H9 (cell line): ENCODE measurements at regions not wholly inside any gene's neighbourhood (a gene's known extent, or its start where the extent isn't known, plus 50 kb on each side); places are given as distances from the start of the nearest gene placed in this dataset.

Experiments used
- DNase-seq: peaks from one replicate; pipeline ENCODE4 v3.0.0-alpha.2; 2017
- H2AFZ ChIP-seq: one replicate; pipeline ENCODE4 v1.6.1; 2013; ENCODE audit warnings: mild to moderate bottlenecking, low read length, control low read depth, moderate library complexity
- H2AK5ac ChIP-seq: 2 replicates; pipeline ENCODE4 v1.6.1; 2013; ENCODE audit warnings: low read length, control low read depth, mixed read lengths; ENCODE audit not compliant: insufficient read length
- H2BK120ac ChIP-seq: one replicate; pipeline ENCODE4 v1.6.1; 2013; ENCODE audit warnings: low read depth, mild to moderate bottlenecking, low read length, control low read depth, inconsistent platforms; ENCODE audit not compliant: poor library complexity, severe bottlenecking
- H2BK12ac ChIP-seq: 2 replicates; pipeline ENCODE4 v1.6.1; 2013; ENCODE audit warnings: low read length, control low read depth, mixed read lengths, low read depth; ENCODE audit not compliant: insufficient read length
- H2BK15ac ChIP-seq: 2 replicates; pipeline ENCODE4 v1.6.1; 2013; ENCODE audit warnings: low read depth, low read length, control low read depth
- H2BK20ac ChIP-seq: one replicate; pipeline ENCODE4 v1.6.1; 2013; ENCODE audit warnings: low read depth, mild to moderate bottlenecking, low read length, control low read depth, inconsistent platforms; ENCODE audit not compliant: poor library complexity, severe bottlenecking
- H2BK5ac ChIP-seq: 2 replicates; pipeline ENCODE4 v1.6.1; 2013; ENCODE audit warnings: low read length, control low read depth, mixed read lengths; ENCODE audit not compliant: insufficient read length
- H3K14ac ChIP-seq: 2 replicates; pipeline ENCODE4 v1.6.1; 2013; ENCODE audit warnings: low read length, control low read depth; ENCODE audit not compliant: insufficient read depth
- H3K18ac ChIP-seq: 2 replicates; pipeline ENCODE4 v1.6.1; 2013; ENCODE audit warnings: low read depth, mild to moderate bottlenecking, mixed read lengths, low read length, control low read depth; ENCODE audit not compliant: insufficient read length
- H3K23ac ChIP-seq: 2 replicates; pipeline ENCODE4 v1.6.1; 2013; ENCODE audit warnings: low read length, control low read depth, mixed read lengths, low read depth; ENCODE audit not compliant: insufficient read length
- H3K23me2 ChIP-seq: 2 replicates; pipeline ENCODE4 v1.6.1; 2013; ENCODE audit warnings: low read depth, mild to moderate bottlenecking, mixed read lengths, low read length, control low read depth; ENCODE audit not compliant: insufficient read length, poor library complexity, severe bottlenecking
- H3K27ac ChIP-seq: 2 replicates; pipeline ENCODE4 v1.5.1; 2013; ENCODE audit warnings: low read length, control low read depth, mixed read lengths, low read depth; ENCODE audit not compliant: insufficient read length
- H3K27me3 ChIP-seq: 2 replicates; pipeline ENCODE4 v1.6.1; 2013; ENCODE audit warnings: low read length, control low read depth, inconsistent platforms; ENCODE audit not compliant: insufficient read depth
- H3K4ac ChIP-seq: 2 replicates; pipeline ENCODE4 v1.6.1; 2013; ENCODE audit warnings: low read depth, mild to moderate bottlenecking, control low read depth, inconsistent platforms, low read length, moderate library complexity
- H3K4me1 ChIP-seq: 2 replicates; pipeline ENCODE4 v1.6.1; 2013; ENCODE audit warnings: low read length, control low read depth, inconsistent platforms; ENCODE audit not compliant: insufficient read depth
- H3K4me2 ChIP-seq: 2 replicates; pipeline ENCODE4 v1.6.1; 2013; ENCODE audit warnings: low read length, control low read depth, mixed read lengths; ENCODE audit not compliant: insufficient read length, insufficient read depth
- H3K56ac ChIP-seq: 2 replicates; pipeline ENCODE4 v1.6.1; 2013; ENCODE audit warnings: low read depth, mild to moderate bottlenecking, mixed read lengths, low read length, control low read depth; ENCODE audit not compliant: insufficient read length
- H3K79me1 ChIP-seq: 2 replicates; pipeline ENCODE4 v1.6.1; 2013; ENCODE audit warnings: low read depth, mild to moderate bottlenecking, moderate library complexity, low read length, control low read depth, inconsistent platforms; ENCODE audit not compliant: insufficient read depth, poor library complexity, severe bottlenecking
- H3K79me2 ChIP-seq: 2 replicates; pipeline ENCODE4 v1.6.1; 2013; ENCODE audit warnings: low read length, control low read depth, inconsistent platforms; ENCODE audit not compliant: insufficient read depth
- H3K9ac ChIP-seq: 2 replicates; pipeline ENCODE4 v1.6.1; 2013; ENCODE audit warnings: low read length, control low read depth, mixed read lengths; ENCODE audit not compliant: insufficient read length; ENCODE audit errors: extremely low read depth
- H3K9me3 ChIP-seq: one replicate; pipeline ENCODE4 v1.6.1; 2013; ENCODE audit warnings: low read depth, low read length, inconsistent platforms; ENCODE audit not compliant: control insufficient read depth
- H3T11ph ChIP-seq: one replicate; pipeline ENCODE4 v1.6.1; 2013; ENCODE audit warnings: mild to moderate bottlenecking, low read length, control low read depth, inconsistent platforms
- H4K20me1 ChIP-seq: one replicate; pipeline ENCODE4 v1.6.1; 2013; ENCODE audit not compliant: control insufficient read depth, insufficient read length, insufficient read depth
- H4K5ac ChIP-seq: 2 replicates; pipeline ENCODE4 v1.6.1; 2013; ENCODE audit warnings: low read depth, mild to moderate bottlenecking, mixed read lengths, low read length, control low read depth; ENCODE audit not compliant: insufficient read length
- H4K8ac ChIP-seq: replicated peaks from 2 replicates; pipeline ENCODE4 v1.6.1; 2013; ENCODE audit warnings: low read length, control low read depth, mixed read lengths, low read depth; ENCODE audit not compliant: insufficient read length
- H4K91ac ChIP-seq: 2 replicates; pipeline ENCODE4 v1.6.1; 2013; ENCODE audit warnings: low read depth, mild to moderate bottlenecking, moderate library complexity, mixed read lengths, low read length, control low read depth; ENCODE audit not compliant: insufficient read length
- H3K27ac Mint-ChIP-seq, 3 experiments: 2 replicates in 2 of 3; 3 replicates in 1 of 3; pipeline ENCODE4 v1.8.0; 2020 to 2021; ENCODE audit warnings: mixed read lengths in 3 of 3, mild to moderate bottlenecking in 1 of 3, moderate library complexity in 1 of 3
- H3K27me3 Mint-ChIP-seq: 2 replicates; pipeline ENCODE4 v1.8.0; 2021; ENCODE audit warnings: low read depth, mild to moderate bottlenecking, moderate library complexity, mixed read lengths
- H3K36me3 Mint-ChIP-seq, 3 experiments: 2 replicates in 2 of 3; 3 replicates in 1 of 3; pipeline ENCODE4 v1.8.0; 2020 to 2021; ENCODE audit warnings: low read depth in 3 of 3, mixed read lengths in 3 of 3; ENCODE audit not compliant: insufficient read depth in 1 of 3
- H3K4me1 Mint-ChIP-seq, 2 experiments: 2 replicates each; pipeline ENCODE4 v1.8.0; 2020; ENCODE audit warnings: mixed read lengths in 2 of 2
- H3K4me3 Mint-ChIP-seq, 2 experiments: 2 replicates in 1 of 2; 3 replicates in 1 of 2; pipeline ENCODE4 v1.8.0; 2020 to 2021; ENCODE audit warnings: mild to moderate bottlenecking in 2 of 2, mixed read lengths in 2 of 2, moderate library complexity in 1 of 2
- H3K9me3 Mint-ChIP-seq, 2 experiments: 2 replicates in 1 of 2; 3 replicates in 1 of 2; pipeline ENCODE4 v1.8.0; 2020; ENCODE audit warnings: mild to moderate bottlenecking in 2 of 2, mixed read lengths in 2 of 2, moderate library complexity in 1 of 2
- CTCF ChIP-seq: fragments of 200-600 bp; sonication (generic); conservative IDR thresholded peaks from 3 replicates; pipeline ENCODE4 v1.8.0; 2021; ENCODE audit warnings: antibody characterized with exemption, mild to moderate bottlenecking
- WGBS: extraction: QIAGEN DNeasy Blood & Tissue Kit; methylation state at CpG from one replicate; pipeline ENCODE4 v1.1.7; 2013; ENCODE audit warnings: missing lambda C conversion rate, low lambda C conversion rate, mixed read lengths; ENCODE audit not compliant: insufficient read length; ENCODE audit errors: extremely low coverage; 5-methylcytosine and 5-hydroxymethylcytosine counted together

- H3K4me2 ChIP-seq: no peak overlapping the region
- H2AFZ ChIP-seq: no peak overlapping the region
- no peak overlapping the region for H3K4ac ChIP-seq
- H2BK20ac ChIP-seq: no peak overlapping the region
- no peak overlapping the region for H3K23ac ChIP-seq
- no peaks in the 10 kb centered on the region for H3K9me3 ChIP-seq
- no peaks in the 10 kb centered on the region for H3K27me3 ChIP-seq
- no peaks in the 10 kb centered on the region for H3K79me1 ChIP-seq
- DNase-seq: no peak
- H4K91ac ChIP-seq: no peak overlapping the region
- no peak overlapping the region for H2BK5ac ChIP-seq
- no peak overlapping the region for H3K9ac ChIP-seq
- WGBS: no CpG with 5 or more reads among the region's 9 CpGs
- no peak overlapping the region for H3K56ac ChIP-seq
- no peaks in the 10 kb centered on the region for H3K79me2 ChIP-seq
- no peak overlapping the region for H2BK15ac ChIP-seq
- no peak overlapping the region for H3K27ac Mint-ChIP-seq
- H3K27me3 Mint-ChIP-seq: no peaks in the 10 kb centered on the region; the same call in 1 of the 2 replicates
- H3K9me3 Mint-ChIP-seq: no peaks in the 10 kb centered on the region
- H3K14ac ChIP-seq: no peak overlapping the region
- H4K5ac ChIP-seq: no peak overlapping the region
- no peak overlapping the region for H3K4me3 Mint-ChIP-seq
- no peaks in the 10 kb centered on the region for H3K23me2 ChIP-seq
- no peak overlapping the region for H2AK5ac ChIP-seq
- H3K36me3 Mint-ChIP-seq: no peaks in the 10 kb centered on the region
- no peaks in the 10 kb centered on the region for H4K20me1 ChIP-seq
- no peaks in the 10 kb centered on the region for H3K4me1 ChIP-seq
- TF ChIP-seq CTCF: no peak
- H3K27ac ChIP-seq: no peak overlapping the region
- H4K8ac ChIP-seq: no peak overlapping the region
- H3T11ph ChIP-seq: no peak overlapping the region
- H3K18ac ChIP-seq: no peak overlapping the region
- no peak overlapping the region for H2BK12ac ChIP-seq
- peaks cover 5% of the 10 kb centered on the region in 2 experiments for H3K4me1 Mint-ChIP-seq
- no peak overlapping the region for H2BK120ac ChIP-seq
Measured at GRCh38 chr20:11060423-11061185, 386.8 kb upstream of the JAG1 start.
